ENCODE measurements at regions not wholly inside any gene's neighbourhood (a gene's known extent, or its start where the extent isn't known, plus 50 kb on each side); places are given as distances from the start of the nearest gene placed in this dataset.

DNA sequence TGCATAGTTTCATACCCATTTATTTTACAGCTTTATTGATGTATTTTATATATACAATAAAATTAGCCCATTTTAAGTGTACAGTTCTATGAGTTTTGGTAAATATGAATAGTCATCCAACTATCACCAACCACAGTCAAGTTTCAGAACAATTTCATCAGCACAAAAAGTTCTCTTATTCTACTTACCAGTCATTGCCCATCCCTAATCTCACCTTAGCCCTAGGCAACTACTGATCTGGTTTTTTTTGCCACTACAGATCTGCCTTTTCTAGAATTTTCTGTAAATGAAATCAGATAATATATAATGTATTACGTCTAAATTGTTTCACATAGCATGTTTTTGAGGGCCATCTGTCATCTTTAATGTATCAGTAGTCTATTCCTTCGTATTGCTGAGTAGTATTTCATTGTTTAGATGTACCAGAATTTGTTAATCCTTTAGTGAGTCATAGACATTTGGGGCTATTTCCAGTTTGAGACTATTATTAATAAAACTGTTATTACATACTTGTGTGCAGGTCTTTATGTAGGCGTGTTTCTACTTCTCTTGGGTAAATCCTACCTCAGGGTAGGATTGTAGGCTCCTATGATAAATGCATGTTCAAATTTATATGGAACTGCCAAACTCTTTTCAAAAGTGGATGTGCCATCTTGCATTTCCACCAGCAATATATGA is 198.5 kb upstream of the ADAMTSL1 start:
- Histone ChIP-seq H2AFZ (ENCODE audit: low read length) (no peak overlapping the region), H3K4me2 (ENCODE audit: low read depth, low read length) (no peak overlapping the region), H3K9me3 (ENCODE audit: low read length) (no peaks in the 10 kb centered on the region), H3K9ac (ENCODE audit: insufficient read depth, low read depth, low read length) (no peak overlapping the region), H3K27me3 (ENCODE audit: control insufficient read depth in 1 of 2, insufficient read depth in 2 of 2, low read length in 2 of 2) (no peaks in the 10 kb centered on the region), H3K27ac (ENCODE audit: extremely low read length, insufficient read depth, low read length) (no peak overlapping the region), H3K4me3 (replicated peaks in 1 of 3; ENCODE audit: insufficient read depth in 1 of 3, low read depth in 2 of 3, low read length in 3 of 3) (no peak overlapping the region), H3K36me3 (replicated peaks in 1 of 2; ENCODE audit: control insufficient read depth in 1 of 2, insufficient read depth in 2 of 2, low read length in 2 of 2) (no peaks in the 10 kb centered on the region), H3K4me1 (ENCODE audit: insufficient read depth, low read length) (no peaks in the 10 kb centered on the region), H4K20me1 (ENCODE audit: insufficient read depth, low read length) (no peaks in the 10 kb centered on the region), H3K79me2 (ENCODE audit: insufficient read depth, low read length) (no peaks in the 10 kb centered on the region)
- BruUV-seq (replicated peaks), result no TSS peak
- intact Hi-C loops (cut with micrococcal nuclease; ENCODE audit: unreplicated experiment) (no loop called here), in situ Hi-C loops (cut with HindIII; ENCODE audit: extremely low pct_ligation_motif_present, low pct_unique_long_range_greater_than_20kb) (no loop called here)
- WGBS (ENCODE audit: low lambda C conversion rate), result 2% methylated on average over 3 of the region's 3 CpGs
- no peak for ATAC-seq
- no peak for DNase-seq (ENCODE audit: low spot score)
- TF ChIP-seq, protein P1, sequence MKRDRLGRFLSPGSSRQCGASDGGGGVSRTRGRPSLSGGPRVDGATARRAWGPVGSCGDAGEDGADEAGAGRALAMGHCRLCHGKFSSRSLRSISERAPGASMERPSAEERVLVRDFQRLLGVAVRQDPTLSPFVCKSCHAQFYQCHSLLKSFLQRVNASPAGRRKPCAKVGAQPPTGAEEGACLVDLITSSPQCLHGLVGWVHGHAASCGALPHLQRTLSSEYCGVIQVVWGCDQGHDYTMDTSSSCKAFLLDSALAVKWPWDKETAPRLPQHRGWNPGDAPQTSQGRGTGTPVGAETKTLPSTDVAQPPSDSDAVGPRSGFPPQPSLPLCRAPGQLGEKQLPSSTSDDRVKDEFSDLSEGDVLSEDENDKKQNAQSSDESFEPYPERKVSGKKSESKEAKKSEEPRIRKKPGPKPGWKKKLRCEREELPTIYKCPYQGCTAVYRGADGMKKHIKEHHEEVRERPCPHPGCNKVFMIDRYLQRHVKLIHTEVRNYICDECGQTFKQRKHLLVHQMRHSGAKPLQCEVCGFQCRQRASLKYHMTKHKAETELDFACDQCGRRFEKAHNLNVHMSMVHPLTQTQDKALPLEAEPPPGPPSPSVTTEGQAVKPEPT (CRISPR knock-in tag; IDR thresholded peaks at IDR 0.05; ENCODE audit: low read depth), result no peak
- TF ChIP-seq TEAD3 (CRISPR knock-in tag; optimal IDR thresholded peaks at IDR 0.05; ENCODE audit: borderline replicate concordance) (no peak), ZKSCAN5 (CRISPR knock-in tag; IDR thresholded peaks at IDR 0.05) (no peak), SUZ12 (IDR thresholded peaks at IDR 0.05; ENCODE audit: low read depth, low read length) (no peak), ZNF546 (CRISPR knock-in tag; conservative IDR thresholded peaks at IDR 0.05) (no peak), HDAC1 (CRISPR knock-in tag; IDR thresholded peaks at IDR 0.05) (no peak), ATF7-NPFF (CRISPR knock-in tag; IDR thresholded peaks at IDR 0.05; ENCODE audit: low read depth) (no peak), ELF4 (CRISPR knock-in tag; IDR thresholded peaks at IDR 0.05; ENCODE audit: borderline replicate concordance) (no peak), ZNF20 (CRISPR knock-in tag; IDR thresholded peaks at IDR 0.05) (no peak), ZNF792 (CRISPR knock-in tag; IDR thresholded peaks at IDR 0.05) (no peak)
- TF ChIP-seq, protein P2, sequence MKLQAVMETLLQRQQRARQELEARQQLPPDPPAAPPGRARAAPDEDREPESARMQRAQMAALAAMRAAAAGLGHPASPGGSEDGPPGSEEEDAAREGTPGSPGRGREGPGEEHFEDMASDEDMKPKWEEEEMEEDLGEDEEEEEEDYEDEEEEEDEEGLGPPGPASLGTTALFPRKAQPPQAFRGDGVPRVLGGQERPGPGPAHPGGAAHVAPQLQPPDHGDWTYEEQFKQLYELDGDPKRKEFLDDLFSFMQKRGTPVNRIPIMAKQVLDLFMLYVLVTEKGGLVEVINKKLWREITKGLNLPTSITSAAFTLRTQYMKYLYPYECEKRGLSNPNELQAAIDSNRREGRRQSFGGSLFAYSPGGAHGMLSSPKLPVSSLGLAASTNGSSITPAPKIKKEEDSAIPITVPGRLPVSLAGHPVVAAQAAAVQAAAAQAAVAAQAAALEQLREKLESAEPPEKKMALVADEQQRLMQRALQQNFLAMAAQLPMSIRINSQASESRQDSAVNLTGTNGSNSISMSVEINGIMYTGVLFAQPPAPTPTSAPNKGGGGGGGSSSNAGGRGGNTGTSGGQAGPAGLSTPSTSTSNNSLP (IDR thresholded peaks at IDR 0.05; ENCODE audit: low read depth, low read length), result no peak
- no peak for FAIRE-seq
- POLR2A ChIA-PET, result no interaction called here
- CTCF ChIA-PET (ENCODE audit: low intra/inter-chr PET ratio, low total read pairs), result no interaction called here

Measured in HepG2 (cell line).